ENCODE measurements at regions not wholly inside any gene's neighbourhood (a gene's known extent, or its start where the extent isn't known, plus 50 kb on each side); places are given as distances from the start of the nearest gene placed in this dataset.

- no peaks in the 10 kb centered on the region for H3K36me3 ChIP-seq (ENCODE audit: control insufficient read depth in 2 of 3, insufficient read depth in 3 of 3, low read length in 3 of 3)
- TF ChIP-seq CTCF (IDR thresholded peaks at IDR 0.05; ENCODE audit: borderline replicate concordance, extremely low read depth, insufficient read depth), result no peak
- FAIRE-seq (no peak), DNase-seq (no peak)
- no peaks in the 10 kb centered on the region for H3K4me1 ChIP-seq (ENCODE audit: control insufficient read depth in 2 of 3, insufficient read depth in 2 of 3, low read depth in 1 of 3, low read length in 3 of 3)
- no peaks in the 10 kb centered on the region for H3K27me3 ChIP-seq (ENCODE audit: control insufficient read depth, insufficient read depth, low read length)
- H3K27ac ChIP-seq (ENCODE audit: low read depth in 2 of 2, low read length in 2 of 2), result no peak overlapping the region
- H3K4me3 ChIP-seq (ENCODE audit: low read length in 3 of 3), result no peak overlapping the region
- no peak overlapping the region for H3K9ac ChIP-seq (ENCODE audit: low read length in 3 of 3)
- intact Hi-C loops (cut with DNase I), result no loop called here
- H3K9me3 ChIP-seq (ENCODE audit: control insufficient read depth in 2 of 3, insufficient read depth in 1 of 3, low read length in 3 of 3), result no peaks in the 10 kb centered on the region
Measured at GRCh38 chr5:6090838-6091237, 287.5 kb downstream of the MED10 start.

DNA sequence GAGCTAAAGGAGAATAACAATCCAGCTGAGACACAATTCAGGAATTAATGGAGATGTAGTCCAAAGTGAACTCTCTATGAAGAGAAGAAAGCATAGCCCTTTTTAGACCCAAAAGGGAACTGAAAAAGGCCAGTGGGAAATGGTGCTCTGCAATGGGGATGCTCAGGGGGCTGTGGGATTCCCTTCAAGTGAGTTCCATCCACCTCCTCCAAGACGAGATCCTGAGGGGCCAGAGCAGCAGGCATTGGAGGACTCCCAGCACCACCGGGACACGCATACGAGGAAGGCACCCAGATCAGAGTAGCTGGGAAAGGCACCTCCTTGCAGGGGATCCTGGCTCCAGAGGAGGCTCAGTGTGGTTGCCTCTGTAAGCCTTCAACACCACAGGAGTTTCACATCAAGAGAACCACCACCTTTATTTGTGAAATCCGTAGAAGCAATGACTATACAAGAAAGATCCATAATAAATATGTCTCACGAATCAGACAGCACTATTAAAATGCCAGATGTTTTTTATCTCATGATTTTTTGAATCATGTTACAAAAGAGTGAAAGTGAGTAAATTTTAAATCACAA lies 288.2 kb downstream of the MED10 start:
- no peaks in the 10 kb centered on the region for H3K27me3 ChIP-seq (ENCODE audit: control insufficient read depth, insufficient read depth, low read length)
- H3K27ac ChIP-seq (ENCODE audit: low read depth in 2 of 2, low read length in 2 of 2), result no peak overlapping the region
- DNase-seq (no peak), FAIRE-seq (no peak)
- no peaks in the 10 kb centered on the region for H3K36me3 ChIP-seq (ENCODE audit: control insufficient read depth in 2 of 3, insufficient read depth in 3 of 3, low read length in 3 of 3)
- no peak overlapping the region for H3K4me3 ChIP-seq (ENCODE audit: low read length in 3 of 3)
- intact Hi-C loops (cut with DNase I), result no loop called here
- H3K9ac ChIP-seq (ENCODE audit: low read length in 3 of 3), result no peak overlapping the region
- H3K4me1 ChIP-seq (ENCODE audit: control insufficient read depth in 2 of 3, insufficient read depth in 2 of 3, low read depth in 1 of 3, low read length in 3 of 3), result no peaks in the 10 kb centered on the region
- no peaks in the 10 kb centered on the region for H3K9me3 ChIP-seq (ENCODE audit: control insufficient read depth in 2 of 3, insufficient read depth in 1 of 3, low read length in 3 of 3)
- no peak for TF ChIP-seq CTCF (IDR thresholded peaks at IDR 0.05; ENCODE audit: borderline replicate concordance, extremely low read depth, insufficient read depth)

DNA sequence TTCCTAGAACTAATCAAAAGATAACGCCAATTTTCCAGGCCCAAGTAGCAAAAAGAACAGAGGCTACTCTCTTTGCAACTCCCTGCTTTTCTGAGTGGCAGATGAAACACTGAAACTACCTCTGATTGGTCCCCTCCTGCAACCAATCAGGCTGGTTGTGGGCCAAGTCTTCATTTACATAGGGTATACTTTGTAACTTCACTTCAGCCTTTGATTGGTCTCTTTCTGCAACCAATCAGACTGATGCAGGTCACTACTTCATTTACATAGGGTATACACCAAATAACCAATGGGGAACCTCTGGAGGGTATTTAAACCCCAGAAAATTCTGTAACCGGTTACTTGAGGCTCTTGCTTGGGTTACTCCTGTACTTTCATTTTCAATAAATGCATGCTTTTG lies 289.6 kb downstream of the MED10 start:
- Histone ChIP-seq H3K9ac (ENCODE audit: low read length in 3 of 3) (no peak overlapping the region), H3K27me3 (ENCODE audit: control insufficient read depth, insufficient read depth, low read length) (no peaks in the 10 kb centered on the region), H3K36me3 (ENCODE audit: control insufficient read depth in 2 of 3, insufficient read depth in 3 of 3, low read length in 3 of 3) (no peaks in the 10 kb centered on the region), H3K4me3 (ENCODE audit: low read length in 3 of 3) (no peak overlapping the region), H3K27ac (ENCODE audit: low read depth in 2 of 2, low read length in 2 of 2) (no peak overlapping the region), H3K9me3 (ENCODE audit: control insufficient read depth in 2 of 3, insufficient read depth in 1 of 3, low read length in 3 of 3) (no peaks in the 10 kb centered on the region), H3K4me1 (ENCODE audit: control insufficient read depth in 2 of 3, insufficient read depth in 2 of 3, low read depth in 1 of 3, low read length in 3 of 3) (no peaks in the 10 kb centered on the region)
- FAIRE-seq (no peak), DNase-seq (no peak)
- intact Hi-C loops (cut with DNase I), result no loop called here
- no peak for TF ChIP-seq CTCF (IDR thresholded peaks at IDR 0.05; ENCODE audit: borderline replicate concordance, extremely low read depth, insufficient read depth)

DNA sequence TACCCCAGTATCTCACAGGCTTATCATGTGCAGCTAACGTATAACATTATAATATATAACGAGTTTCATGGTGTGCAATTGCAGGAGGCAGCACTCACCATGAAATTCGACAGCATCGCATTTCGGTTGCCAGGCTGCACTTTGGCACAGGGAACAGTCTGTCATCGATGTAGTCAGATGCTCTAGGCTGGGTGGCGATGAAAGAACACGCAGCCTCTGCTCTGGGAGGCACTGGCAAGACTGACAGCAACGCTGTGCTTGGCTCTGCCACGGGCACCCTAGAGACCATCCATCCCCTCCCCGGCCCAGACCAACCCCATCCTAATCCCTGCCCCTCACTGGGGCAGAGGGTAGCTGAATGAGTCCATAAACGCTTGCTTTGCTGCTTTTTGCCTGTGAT lies 290.8 kb downstream of the MED10 start:
- no peak for FAIRE-seq
- no peak for DNase-seq
- H3K4me3 ChIP-seq (ENCODE audit: low read length in 3 of 3), result no peak overlapping the region
- H3K9me3 ChIP-seq (ENCODE audit: control insufficient read depth in 2 of 3, insufficient read depth in 1 of 3, low read length in 3 of 3), result no peaks in the 10 kb centered on the region
- no peak for TF ChIP-seq CTCF (IDR thresholded peaks at IDR 0.05; ENCODE audit: borderline replicate concordance, extremely low read depth, insufficient read depth)
- no peaks in the 10 kb centered on the region for H3K36me3 ChIP-seq (ENCODE audit: control insufficient read depth in 2 of 3, insufficient read depth in 3 of 3, low read length in 3 of 3)
- H3K4me1 ChIP-seq (ENCODE audit: control insufficient read depth in 2 of 3, insufficient read depth in 2 of 3, low read depth in 1 of 3, low read length in 3 of 3), result no peaks in the 10 kb centered on the region
- H3K27ac ChIP-seq (ENCODE audit: low read depth in 2 of 2, low read length in 2 of 2), result no peak overlapping the region
- intact Hi-C loops (cut with DNase I), result no loop called here
- no peaks in the 10 kb centered on the region for H3K27me3 ChIP-seq (ENCODE audit: control insufficient read depth, insufficient read depth, low read length)
- no peak overlapping the region for H3K9ac ChIP-seq (ENCODE audit: low read length in 3 of 3)
